Activated CD8-positive, alpha-beta T cell treated with anti-CD3 and anti-CD28 coated beads for 36 hours (primary cell): ENCODE measurements at regions not wholly inside any gene's neighbourhood (a gene's known extent, or its start where the extent isn't known, plus 50 kb on each side); places are given as distances from the start of the nearest gene placed in this dataset.

Experiments used
- ATAC-seq: fragments of 200-7000 bp; cut with Tn5 transposase; one replicate; pipeline ENCODE4 v1.10.0; 2021; ENCODE audit warnings: mild to moderate bottlenecking, moderate library complexity
- CTCF ChIA-PET: fragments of 350-600 bp; sonication (Branson Sonifier 250); formaldehyde crosslinking; loops from one replicate; lab custom pipeline; 2021; ENCODE audit warnings: antibody characterized with exemption; lab: Charles Lee
- POLR2A ChIA-PET: fragments of 350-600 bp; sonication (Branson Sonifier 250); formaldehyde crosslinking; loops from one replicate; lab custom pipeline; 2021; ENCODE audit warnings: antibody characterized with exemption; lab: Charles Lee
- DNase-seq: peaks from one replicate; pipeline ENCODE4 v3.0.0-alpha.2; 2020
- H3K27ac Mint-ChIP-seq: one replicate; pipeline ENCODE4 v1.8.0; 2021; ENCODE audit warnings: mild to moderate bottlenecking, mixed read lengths
- H3K27me3 Mint-ChIP-seq: one replicate; pipeline ENCODE4 v1.8.0; 2021; ENCODE audit warnings: mixed read lengths
- H3K36me3 Mint-ChIP-seq: one replicate; pipeline ENCODE4 v1.8.0; 2021; ENCODE audit warnings: low read depth, mixed read lengths
- H3K4me1 Mint-ChIP-seq: one replicate; pipeline ENCODE4 v1.8.0; 2021; ENCODE audit warnings: low read depth, mixed read lengths
- H3K4me3 Mint-ChIP-seq: one replicate; pipeline ENCODE4 v1.8.0; 2021; ENCODE audit warnings: mild to moderate bottlenecking, moderate library complexity, mixed read lengths
- H3K9me3 Mint-ChIP-seq: one replicate; pipeline ENCODE4 v1.8.0; 2021; ENCODE audit warnings: mixed read lengths
- CTCF ChIP-seq: fragments of 200-600 bp; IDR thresholded peaks from one replicate; pipeline ENCODE4 v1.8.0; 2022; ENCODE audit warnings: antibody characterized with exemption, mild to moderate bottlenecking
- intact Hi-C: fragments of 100-400 bp; cut with micrococcal nuclease; formaldehyde crosslinking; loops from one replicate; pipeline ENCODE4 v1.10.0; 2022

GRCh38 chr1:99520121-99520520 is 125.8 kb upstream of the PALMD start:
- ChIA-PET CTCF (no interaction called here), POLR2A (no interaction called here)
- Mint-ChIP-seq H3K9me3 (no peaks in the 10 kb centered on the region), H3K27me3 (peaks cover 2% of the 10 kb centered on the region), H3K36me3 (no peaks in the 10 kb centered on the region), H3K4me1 (no peaks in the 10 kb centered on the region), H3K27ac (no peak overlapping the region), H3K4me3 (no peak overlapping the region)
- no peak for ATAC-seq
- no peak for DNase-seq
- no peak for TF ChIP-seq CTCF
- intact Hi-C loops: no loop called here

- Mint-ChIP-seq H3K36me3 (no peaks in the 10 kb centered on the region), H3K9me3 (no peaks in the 10 kb centered on the region), H3K4me3 (no peak overlapping the region), H3K27me3 (peaks cover 6% of the 10 kb centered on the region), H3K27ac (no peak overlapping the region), H3K4me1 (no peaks in the 10 kb centered on the region)
- ChIA-PET POLR2A (no interaction called here), CTCF (no interaction called here)
- TF ChIP-seq CTCF: no peak
- no peak for ATAC-seq
- no peak for DNase-seq
- intact Hi-C loops: no loop called here
Measured at GRCh38 chr1:99525331-99525730, 120.6 kb upstream of the PALMD start.

GRCh38 chr1:99527078-99527477 is 118.8 kb upstream of the PALMD start:
- H3K4me3 Mint-ChIP-seq: no peak overlapping the region
- TF ChIP-seq CTCF: no peak
- H3K27ac Mint-ChIP-seq: no peak overlapping the region
- H3K4me1 Mint-ChIP-seq: no peaks in the 10 kb centered on the region
- ChIA-PET POLR2A (interaction anchor here (1.0 kb wide), 1 partner anchor 77 kb away, joined by 3 read pairs; no protein-coding TSS in a partner anchor), CTCF (interaction anchor here (1.0 to 1.5 kb wide), 3 partner anchors 12 to 346 kb away, joined by 3 to 5 read pairs (median 3); no protein-coding TSS in a partner anchor)
- intact Hi-C loops: no loop called here
- DNase-seq (no peak), ATAC-seq (no peak)
- H3K27me3 Mint-ChIP-seq: peaks cover 7% of the 10 kb centered on the region
- H3K9me3 Mint-ChIP-seq: no peaks in the 10 kb centered on the region
- no peaks in the 10 kb centered on the region for H3K36me3 Mint-ChIP-seq

GRCh38 chr1:99527545-99527944 is 118.4 kb upstream of the PALMD start:
- TF ChIP-seq CTCF: no peak
- intact Hi-C loops: no loop called here
- no peak for ATAC-seq
- CTCF ChIA-PET: interaction anchor here (1.0 to 1.5 kb wide), 3 partner anchors 11 to 347 kb away, joined by 3 to 5 read pairs (median 3); no protein-coding TSS in a partner anchor
- H3K4me1 Mint-ChIP-seq: no peaks in the 10 kb centered on the region
- no peak overlapping the region for H3K27ac Mint-ChIP-seq
- POLR2A ChIA-PET: interaction anchor here (0.7 to 1.0 kb wide), 2 partner anchors 27 to 76 kb away, joined by 3 read pairs; no protein-coding TSS in a partner anchor
- H3K4me3 Mint-ChIP-seq: no peak overlapping the region
- no peak for DNase-seq
- no peaks in the 10 kb centered on the region for H3K9me3 Mint-ChIP-seq
- no peaks in the 10 kb centered on the region for H3K36me3 Mint-ChIP-seq
- H3K27me3 Mint-ChIP-seq: peaks cover 7% of the 10 kb centered on the region

GRCh38 chr1:99529002-99529401 is 116.9 kb upstream of the PALMD start:
- H3K4me3 Mint-ChIP-seq: no peak overlapping the region
- H3K27ac Mint-ChIP-seq: no peak overlapping the region
- DNase-seq (no peak), ATAC-seq (no peak)
- H3K36me3 Mint-ChIP-seq: no peaks in the 10 kb centered on the region
- H3K4me1 Mint-ChIP-seq: no peaks in the 10 kb centered on the region
- CTCF ChIA-PET: no interaction called here
- no peak for TF ChIP-seq CTCF
- no peaks in the 10 kb centered on the region for H3K9me3 Mint-ChIP-seq
- intact Hi-C loops: no loop called here
- POLR2A ChIA-PET: no interaction called here
- H3K27me3 Mint-ChIP-seq: peaks cover 7% of the 10 kb centered on the region
